Myocyte (in vitro differentiated cells): ENCODE measurements at regions not wholly inside any gene's neighbourhood (a gene's known extent, or its start where the extent isn't known, plus 50 kb on each side); places are given as distances from the start of the nearest gene placed in this dataset.

ENCODE experiments used
- DNase-seq: peaks from one replicate; pipeline ENCODE4 v3.0.0-alpha.2; 2012; ENCODE audit warnings: low read depth

- DNase-seq, result no peak
These were observed 322.4 kb upstream of the TSHZ2 start for GRCh38 chr20:52649727-52650126.

- no peak for DNase-seq
These were observed 326.3 kb upstream of the TSHZ2 start for GRCh38 chr20:52645822-52646221.

GRCh38 chr20:52643034-52643433, 329.1 kb upstream of the TSHZ2 start:
- DNase-seq, result no peak

DNA sequence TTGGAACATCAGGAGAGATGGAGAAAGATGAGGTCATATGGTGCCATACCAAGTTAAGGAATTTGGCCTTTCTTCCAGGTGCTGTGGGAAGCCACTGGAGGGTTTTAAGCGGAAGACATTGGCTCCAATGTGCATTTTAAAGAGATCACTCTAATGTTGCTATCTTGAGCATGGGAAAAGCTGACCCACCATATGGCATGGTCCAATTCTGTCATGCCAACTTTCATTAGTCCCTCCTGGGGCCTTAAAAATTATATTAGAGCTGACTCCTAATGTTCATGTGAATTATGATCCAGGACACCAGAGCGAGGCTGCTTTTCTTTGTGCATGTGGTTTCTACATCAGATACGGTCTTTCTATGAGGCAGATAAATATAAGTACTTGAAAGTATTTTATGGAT, 335.0 kb upstream of the TSHZ2 start:
- no peak for DNase-seq

GRCh38 chr20:52631469-52631868, 340.7 kb upstream of the TSHZ2 start:
- DNase-seq, result no peak

DNA sequence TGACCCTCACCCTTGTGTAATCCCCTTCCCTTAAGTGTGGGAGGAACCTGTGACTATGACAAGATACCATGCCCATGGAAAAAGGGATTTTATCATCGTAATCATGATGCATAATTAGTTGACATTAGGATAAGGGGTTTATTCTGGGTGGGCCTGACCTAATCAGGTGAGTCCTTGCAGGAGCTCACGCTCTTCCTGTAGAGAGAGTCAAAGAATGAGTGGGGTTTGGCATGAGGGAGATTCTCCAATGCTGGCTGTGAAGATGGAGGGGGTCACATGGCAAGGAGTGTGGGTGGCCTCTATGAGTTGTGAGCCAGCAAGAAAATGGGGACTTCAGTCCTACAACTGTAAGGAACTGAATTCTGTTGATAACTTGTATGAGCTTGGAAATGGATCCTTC, 342.0 kb upstream of the TSHZ2 start:
- DNase-seq, result no peak

GRCh38 chr20:52624281-52624680, 347.9 kb upstream of the TSHZ2 start:
- DNase-seq, result peak; percentile 39

GRCh38 chr20:52622081-52622480, 350.1 kb upstream of the TSHZ2 start:
- DNase-seq, result peak; percentile 88

DNA sequence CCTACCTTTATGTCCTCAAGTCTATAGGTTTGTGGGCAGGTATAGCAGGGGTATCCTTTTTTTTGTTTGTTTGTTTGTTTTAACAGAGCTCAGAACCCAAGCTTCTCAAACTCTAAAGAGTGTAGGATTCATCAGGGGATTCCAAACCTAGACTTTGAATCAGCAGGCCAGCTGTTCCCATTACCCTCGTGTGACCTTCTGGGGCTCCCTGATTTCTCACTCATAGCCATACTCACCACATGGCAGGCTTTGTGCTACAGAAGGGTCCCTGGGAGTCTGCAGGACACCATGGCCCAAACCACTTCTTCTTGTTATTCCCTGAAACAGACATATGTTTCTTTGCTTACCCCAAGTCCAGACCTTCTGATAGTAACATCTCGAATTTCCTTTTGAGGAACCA, 350.8 kb upstream of the TSHZ2 start:
- DNase-seq, result peak; percentile 74

GRCh38 chr20:52619671-52620070, 352.5 kb upstream of the TSHZ2 start:
- DNase-seq, result no peak

DNA sequence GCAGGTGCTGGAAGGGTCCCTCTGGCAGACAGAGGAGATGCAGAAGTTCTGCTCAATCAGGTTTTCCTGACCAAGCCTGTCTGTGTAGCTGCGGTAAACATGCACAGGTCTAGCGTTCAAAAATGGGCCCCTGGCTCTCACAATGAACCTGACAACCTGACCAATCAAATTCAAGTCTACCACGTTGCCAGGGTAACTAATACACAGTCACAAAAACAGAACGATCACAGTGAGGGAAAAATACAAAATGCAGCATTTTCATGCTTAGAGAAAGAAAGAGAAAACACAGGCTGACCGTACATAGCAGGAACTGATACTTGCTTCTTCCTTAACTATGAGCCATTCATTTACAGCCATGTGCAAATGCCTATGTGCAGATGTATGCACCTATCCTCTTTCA, 353.1 kb upstream of the TSHZ2 start:
- DNase-seq, result no peak

DNA sequence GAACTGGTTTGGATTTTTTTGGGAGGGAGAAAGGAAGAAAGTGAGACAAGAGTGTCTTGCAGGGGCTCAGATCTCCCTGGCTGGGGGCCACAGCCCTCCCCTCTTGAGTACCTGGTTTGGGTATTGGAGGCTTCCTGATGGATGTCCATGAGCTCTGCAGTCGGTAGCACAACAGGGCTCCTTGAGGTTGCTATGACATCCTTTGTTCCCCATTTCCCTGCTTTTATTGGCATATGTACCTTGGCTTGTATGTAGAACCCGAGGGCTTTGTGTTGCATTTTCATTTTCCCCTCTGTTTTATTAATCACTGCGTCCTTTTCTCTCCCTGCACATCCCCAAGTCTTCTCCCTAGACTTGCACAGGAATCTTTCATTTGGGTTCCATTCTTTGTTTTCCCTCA, 355.5 kb upstream of the TSHZ2 start:
- DNase-seq, result no peak

GRCh38 chr20:52614051-52614863, 357.9 kb upstream of the TSHZ2 start:
- no peak for DNase-seq

DNA sequence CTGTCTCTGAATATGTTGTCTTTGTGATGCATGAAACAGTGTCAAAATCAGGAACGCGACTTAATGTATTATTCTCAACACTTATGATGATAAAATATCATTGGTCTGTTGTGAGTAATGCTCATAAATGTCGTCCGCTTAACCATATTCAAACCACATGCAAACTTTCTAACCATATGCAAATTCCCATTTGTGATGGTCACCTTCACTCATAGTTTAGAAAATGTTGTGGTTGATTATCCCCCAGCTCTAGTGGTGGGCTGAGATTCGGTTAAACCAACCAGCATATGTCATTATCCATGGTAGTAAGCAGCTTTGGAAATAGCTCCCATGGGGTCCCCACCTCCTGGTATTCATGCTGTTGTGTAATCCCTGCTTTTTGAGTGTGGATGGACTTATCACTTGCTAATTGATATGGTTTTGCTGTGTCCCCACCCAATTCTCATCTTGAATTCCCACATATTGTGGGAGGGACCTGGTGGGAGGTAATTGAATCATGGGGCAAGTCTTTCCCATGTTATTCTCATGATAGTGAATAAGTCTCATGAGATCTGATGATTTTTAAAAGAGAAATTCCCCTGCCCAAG, 360.0 kb upstream of the TSHZ2 start:
- DNase-seq, result no peak

DNA sequence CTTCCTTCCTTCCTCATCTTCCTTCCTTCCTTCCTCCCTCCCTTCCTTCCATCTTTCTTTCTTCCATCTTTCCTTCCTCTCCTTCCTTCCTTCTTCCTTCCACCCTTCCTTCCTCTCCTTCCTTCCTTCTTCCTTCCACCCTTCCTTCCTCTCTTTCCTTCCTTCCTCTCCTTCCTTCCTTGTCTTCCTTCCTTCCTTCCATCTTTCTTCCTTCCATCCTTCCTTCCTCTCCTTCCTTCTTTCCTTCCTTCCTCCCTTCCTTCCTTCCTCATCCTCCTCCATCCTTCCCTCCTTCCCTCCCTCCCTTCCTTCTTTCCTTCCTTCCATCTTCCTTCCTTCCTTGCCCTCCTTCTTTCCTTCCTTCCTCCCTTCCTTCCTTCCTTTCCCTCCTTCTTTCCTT, 361.4 kb upstream of the TSHZ2 start:
- no peak for DNase-seq

DNA sequence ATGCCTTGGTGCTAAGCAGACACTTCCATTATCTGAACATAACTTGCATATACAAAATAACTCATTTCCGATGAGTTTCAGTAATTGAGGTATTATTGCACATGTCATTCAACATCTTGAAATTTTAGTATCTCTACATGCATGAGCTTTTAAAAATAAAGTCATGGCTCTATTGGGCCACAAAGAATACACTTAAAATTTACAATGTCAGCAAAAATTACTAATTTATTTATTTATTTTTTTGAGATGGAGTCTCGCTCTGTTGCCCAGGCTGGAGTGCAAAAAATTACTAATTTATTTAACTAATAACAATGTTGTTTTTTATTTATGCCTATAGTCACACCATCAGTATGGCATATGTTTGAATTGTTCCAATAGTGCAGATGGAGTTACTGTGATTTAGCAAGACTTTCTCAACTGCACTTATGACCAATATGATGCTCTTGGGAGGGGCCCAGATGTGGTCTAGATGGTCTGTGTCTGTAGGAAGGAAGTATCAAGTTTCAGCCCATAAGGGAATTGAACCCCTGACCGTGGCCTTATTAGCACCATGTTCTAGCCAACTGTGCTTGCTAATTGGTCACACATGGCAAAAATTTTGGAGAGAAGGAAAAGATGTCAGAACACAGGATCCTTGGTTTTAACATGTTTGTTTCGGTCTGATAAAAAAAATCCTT, 370.7 kb upstream of the TSHZ2 start:
- DNase-seq, result no peak

DNA sequence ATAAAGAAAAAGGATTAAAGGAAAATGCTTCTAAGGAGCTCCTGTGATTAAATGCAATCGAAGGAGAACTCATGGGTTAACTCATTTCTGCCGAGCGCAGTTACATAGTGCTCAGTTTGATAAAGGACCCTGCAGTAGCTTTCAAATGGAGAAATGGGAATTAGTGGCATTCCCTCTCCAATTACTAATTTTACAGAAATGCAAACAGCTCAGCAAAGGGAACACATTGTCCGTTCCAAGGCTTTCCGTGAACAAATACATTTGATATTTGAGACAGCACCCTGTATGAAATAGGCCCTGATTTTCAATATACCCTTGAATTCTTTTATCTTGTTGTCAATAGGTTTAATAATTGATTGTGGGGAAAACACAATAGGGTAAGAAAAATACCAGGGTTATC, 375.9 kb upstream of the TSHZ2 start:
- no peak for DNase-seq

GRCh38 chr20:52595518-52595917, 376.6 kb upstream of the TSHZ2 start:
- no peak for DNase-seq

- peak; percentile 61 for DNase-seq
These were observed 378.5 kb upstream of the TSHZ2 start for GRCh38 chr20:52593654-52594053.

- no peak for DNase-seq
These were observed 379.6 kb upstream of the TSHZ2 start for GRCh38 chr20:52592567-52592966.

- peak; percentile 88 for DNase-seq
These were observed 382.1 kb upstream of the TSHZ2 start for GRCh38 chr20:52590100-52590499.

DNA sequence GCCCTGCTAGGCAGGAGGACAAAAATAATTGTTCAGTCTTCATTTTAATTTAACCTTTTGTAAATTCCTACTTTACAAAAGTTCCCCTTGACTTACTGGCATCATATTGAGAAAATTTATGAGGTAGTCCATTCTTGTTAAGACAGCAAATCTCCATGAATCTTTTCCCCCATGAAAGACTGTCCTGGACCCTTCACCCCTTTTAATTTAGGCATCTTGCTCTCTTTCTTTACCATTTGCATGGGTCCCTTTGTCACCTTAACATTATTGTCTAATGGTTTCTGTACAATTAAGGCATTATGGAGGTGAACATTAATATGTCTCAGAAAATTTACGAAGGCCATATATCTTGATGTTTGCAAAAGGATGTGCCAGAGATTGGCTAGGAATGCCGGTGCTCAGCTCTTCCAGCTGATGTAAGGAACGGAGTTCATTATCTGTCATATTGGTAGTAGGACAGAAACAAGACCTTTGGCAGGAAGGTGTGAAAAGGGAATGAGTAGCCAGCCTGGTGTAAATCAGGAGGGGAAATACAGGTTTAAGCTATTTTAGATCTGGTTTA, 382.8 kb upstream of the TSHZ2 start:
- DNase-seq, result no peak
